ENCODE measurements at regions not wholly inside any gene's neighbourhood (a gene's known extent, or its start where the extent isn't known, plus 50 kb on each side); places are given as distances from the start of the nearest gene placed in this dataset.

- TF ChIP-seq PPARD (CRISPR knock-in tag; IDR thresholded peaks at IDR 0.05), result no peak
These were observed 348.7 kb upstream of the PTBP2 start (continued) for GRCh38 chr1:96372881-96373280.

DNA sequence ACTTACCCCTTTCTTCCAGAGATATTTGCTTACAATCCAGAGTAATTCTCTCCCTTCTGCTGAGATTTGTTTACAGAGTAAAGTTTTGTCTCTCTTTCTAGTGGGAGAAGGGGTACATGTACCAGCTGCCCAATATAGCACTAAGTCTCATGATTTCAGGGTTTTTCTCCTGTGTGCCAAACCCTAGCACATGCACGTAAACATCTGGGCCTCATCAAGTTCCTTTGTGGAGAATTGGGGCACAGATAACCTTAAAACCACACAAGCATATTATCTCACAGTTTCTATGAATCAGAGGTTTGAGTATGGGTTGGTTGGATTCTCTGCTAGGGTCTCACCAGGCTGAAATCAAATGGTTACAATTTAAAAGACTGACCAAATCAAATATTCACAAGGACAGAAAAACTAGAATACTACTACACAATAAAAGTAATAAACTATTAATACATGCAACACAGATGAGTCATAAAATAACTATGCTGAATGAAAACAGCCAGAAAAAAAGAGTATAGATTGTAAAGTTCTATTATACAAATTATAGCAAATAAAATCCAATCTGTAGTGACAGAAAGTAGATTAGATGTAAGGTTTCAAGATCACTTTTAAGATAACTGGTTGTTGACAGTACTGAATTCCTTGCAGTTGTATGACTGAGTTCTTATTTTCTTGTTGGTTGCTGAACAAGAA lies 347.4 kb upstream of the PTBP2 start:
- Histone ChIP-seq H3K9me3 (replicated peaks; ENCODE audit: control insufficient read depth, insufficient read depth, low read depth, low read length) (no peaks in the 10 kb centered on the region), H3K27me3 (ENCODE audit: control insufficient read depth in 2 of 2, insufficient read depth in 2 of 2, low read length in 2 of 2) (no peaks in the 10 kb centered on the region), H3K9ac (ENCODE audit: insufficient read depth in 1 of 2, low read depth in 2 of 2, low read length in 2 of 2) (no peak overlapping the region), H3K4me1 (replicated peaks in 1 of 2; ENCODE audit: control insufficient read depth in 2 of 2, insufficient read depth in 2 of 2, low read length in 2 of 2) (no peaks in the 10 kb centered on the region), H2AFZ (ENCODE audit: low read depth, low read length) (no peak overlapping the region), H3K9me1 (ENCODE audit: control insufficient read depth, insufficient read depth, low read length) (no peaks in the 10 kb centered on the region), H3K4me3 (no peak overlapping the region), H3K4me2 (ENCODE audit: insufficient read depth, low read length) (no peak overlapping the region), H4K20me1 (replicated peaks; ENCODE audit: control insufficient read depth, insufficient read depth, low read length) (no peaks in the 10 kb centered on the region), H3K36me3 (ENCODE audit: control insufficient read depth, insufficient read depth, low read length) (no peaks in the 10 kb centered on the region), H3K79me2 (ENCODE audit: control insufficient read depth, insufficient read depth, low read length) (no peaks in the 10 kb centered on the region), H3K27ac (ENCODE audit: extremely low read depth, low read depth, low read length) (no peak overlapping the region)
- intact Hi-C loops (cut with micrococcal nuclease) (no loop called here), in situ Hi-C loops (cut with MboI) (no loop called here)
- no peak for DNase-seq (ENCODE audit: extremely low read depth in 1 of 4, low spot score in 3 of 4)
- no TSS peak for BruUV-seq (replicated peaks)
- ChIA-PET CTCF (ENCODE audit: low intra/inter-chr PET ratio) (no interaction called here), POLR2A (no interaction called here)
- WGBS (ENCODE audit: insufficient coverage, low coverage, missing lambda C conversion rate), result 0% methylated on average over 1 of the region's 1 CpG
- no peak for ATAC-seq
- no peak for FAIRE-seq
- TF ChIP-seq DMBX1 (CRISPR knock-in tag; IDR thresholded peaks at IDR 0.05; ENCODE audit: borderline replicate concordance) (no peak), PHB2 (IDR thresholded peaks at IDR 0.05; ENCODE audit: low read depth) (no peak), MCM3 (IDR thresholded peaks at IDR 0.05) (no peak), ZBTB9 (CRISPR knock-in tag; IDR thresholded peaks at IDR 0.05) (no peak), ZNF589 (CRISPR knock-in tag; IDR thresholded peaks at IDR 0.05; ENCODE audit: low read depth) (no peak), ZNF408 (CRISPR knock-in tag; IDR thresholded peaks at IDR 0.05; ENCODE audit: low read depth) (no peak), ZFX (CRISPR knock-in tag; IDR thresholded peaks at IDR 0.05) (no peak)
- TF ChIP-seq, protein P1, sequence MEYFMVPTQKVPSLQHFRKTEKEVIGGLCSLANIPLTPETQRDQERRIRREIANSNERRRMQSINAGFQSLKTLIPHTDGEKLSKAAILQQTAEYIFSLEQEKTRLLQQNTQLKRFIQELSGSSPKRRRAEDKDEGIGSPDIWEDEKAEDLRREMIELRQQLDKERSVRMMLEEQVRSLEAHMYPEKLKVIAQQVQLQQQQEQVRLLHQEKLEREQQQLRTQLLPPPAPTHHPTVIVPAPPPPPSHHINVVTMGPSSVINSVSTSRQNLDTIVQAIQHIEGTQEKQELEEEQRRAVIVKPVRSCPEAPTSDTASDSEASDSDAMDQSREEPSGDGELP (CRISPR knock-in tag; IDR thresholded peaks at IDR 0.05; ENCODE audit: borderline replicate concordance), result no peak
- TF ChIP-seq, protein P2, sequence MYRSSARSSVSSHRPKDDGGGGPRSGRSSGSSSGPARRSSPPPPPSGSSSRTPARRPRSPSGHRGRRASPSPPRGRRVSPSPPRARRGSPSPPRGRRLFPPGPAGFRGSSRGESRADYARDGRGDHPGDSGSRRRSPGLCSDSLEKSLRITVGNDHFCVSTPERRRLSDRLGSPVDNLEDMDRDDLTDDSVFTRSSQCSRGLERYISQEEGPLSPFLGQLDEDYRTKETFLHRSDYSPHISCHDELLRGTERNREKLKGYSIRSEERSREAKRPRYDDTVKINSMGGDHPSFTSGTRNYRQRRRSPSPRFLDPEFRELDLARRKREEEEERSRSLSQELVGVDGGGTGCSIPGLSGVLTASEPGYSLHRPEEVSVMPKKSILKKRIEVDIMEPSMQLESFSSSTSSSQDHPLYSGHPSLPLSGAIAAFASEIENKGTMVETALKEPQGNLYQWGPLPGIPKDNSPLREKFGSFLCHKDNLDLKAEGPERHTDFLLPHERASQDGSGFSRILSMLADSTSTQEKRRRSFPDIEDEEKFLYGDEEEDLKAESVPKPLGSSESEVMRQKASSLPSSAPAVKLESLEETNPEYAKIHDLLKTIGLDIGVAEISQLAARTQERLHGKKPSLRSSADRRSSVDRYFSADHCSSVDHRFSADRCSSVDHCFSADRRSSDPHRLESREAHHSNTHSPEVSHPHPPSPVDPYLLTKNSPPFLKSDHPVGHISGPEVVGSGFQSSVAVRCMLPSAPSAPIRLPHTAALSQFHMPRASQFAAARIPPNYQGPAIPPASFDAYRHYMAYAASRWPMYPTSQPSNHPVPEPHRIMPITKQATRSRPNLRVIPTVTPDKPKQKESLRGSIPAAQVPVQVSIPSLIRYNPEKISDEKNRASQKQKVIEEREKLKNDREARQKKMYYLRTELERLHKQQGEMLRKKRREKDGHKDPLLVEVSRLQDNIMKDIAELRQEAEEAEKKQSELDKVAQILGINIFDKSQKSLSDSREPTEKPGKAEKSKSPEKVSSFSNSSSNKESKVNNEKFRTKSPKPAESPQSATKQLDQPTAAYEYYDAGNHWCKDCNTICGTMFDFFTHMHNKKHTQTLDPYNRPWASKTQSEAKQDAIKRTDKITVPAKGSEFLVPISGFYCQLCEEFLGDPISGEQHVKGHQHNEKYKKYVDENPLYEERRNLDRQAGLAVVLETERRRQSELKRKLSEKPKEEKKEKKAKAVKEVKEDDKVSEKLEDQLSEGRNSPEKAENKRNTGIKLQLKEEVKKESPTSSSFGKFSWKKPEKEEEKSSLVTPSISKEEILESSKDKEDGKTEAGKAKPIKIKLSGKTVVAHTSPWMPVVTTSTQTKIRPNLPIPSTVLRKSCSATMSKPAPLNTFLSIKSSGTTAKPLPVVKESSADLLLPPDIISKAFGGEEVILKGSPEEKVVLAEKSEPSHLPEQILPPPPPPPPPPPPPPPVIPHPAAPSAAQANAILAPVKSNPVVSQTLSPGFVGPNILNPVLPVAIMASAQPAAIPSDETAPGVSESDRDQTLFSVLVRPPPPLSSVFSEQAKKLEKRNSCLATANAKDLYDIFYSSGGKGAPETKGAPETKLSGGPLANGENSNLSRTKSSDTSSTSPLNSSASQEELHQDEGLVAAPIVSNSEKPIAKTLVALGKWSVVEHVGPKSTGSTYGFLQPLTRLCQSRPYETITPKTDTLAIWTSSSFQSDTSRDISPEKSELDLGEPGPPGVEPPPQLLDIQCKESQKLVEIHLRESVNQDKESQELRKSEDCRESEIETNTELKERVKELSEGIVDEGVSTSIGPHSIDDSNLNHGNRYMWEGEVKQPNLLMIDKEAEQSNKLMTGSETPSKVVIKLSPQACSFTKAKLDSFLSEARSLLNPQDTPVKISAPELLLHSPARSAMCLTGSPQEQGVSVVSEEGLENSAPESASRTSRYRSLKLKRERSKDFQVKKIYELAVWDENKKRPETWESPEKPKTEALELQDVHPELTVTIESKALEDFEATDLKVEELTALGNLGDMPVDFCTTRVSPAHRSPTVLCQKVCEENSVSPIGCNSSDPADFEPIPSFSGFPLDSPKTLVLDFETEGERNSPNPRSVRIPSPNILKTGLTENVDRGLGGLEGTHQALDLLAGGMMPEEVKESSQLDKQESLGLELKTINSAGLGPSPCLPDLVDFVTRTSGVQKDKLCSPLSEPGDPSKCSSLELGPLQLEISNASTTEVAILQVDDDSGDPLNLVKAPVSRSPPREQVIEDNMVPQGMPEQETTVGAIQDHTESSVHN (IDR thresholded peaks at IDR 0.05; ENCODE audit: borderline replicate concordance in 1 of 2, low read depth in 1 of 2), result no peak
